Duodenal mucosa (tissue), 2 donors: ENCODE measurements at regions not wholly inside any gene's neighbourhood (a gene's known extent, or its start where the extent isn't known, plus 50 kb on each side); places are given as distances from the start of the nearest gene placed in this dataset.

Source experiments
- H3K27ac ChIP-seq: one replicate; pipeline ENCODE4 v1.7.0; 2013; ENCODE audit warnings: low read depth, low read length
- H3K27me3 ChIP-seq, 2 donors: one replicate each; pipeline ENCODE4 v1.7.0; 2013; ENCODE audit warnings: low read length in 2 of 2, control low read depth in 1 of 2; ENCODE audit not compliant: insufficient read depth in 2 of 2, control insufficient read depth in 1 of 2
- H3K36me3 ChIP-seq, 2 donors: one replicate each; pipeline ENCODE4 v1.7.0; 2013; ENCODE audit warnings: low read length in 2 of 2, control low read depth in 1 of 2; ENCODE audit not compliant: insufficient read depth in 2 of 2, control insufficient read depth in 1 of 2
- H3K4me1 ChIP-seq, 2 donors: one replicate each; pipeline ENCODE4 v1.7.0; 2013; ENCODE audit warnings: low read length in 2 of 2, control low read depth in 1 of 2; ENCODE audit not compliant: insufficient read depth in 2 of 2, control insufficient read depth in 1 of 2
- H3K4me3 ChIP-seq, 2 donors: one replicate each; pipeline ENCODE4 v1.7.0; 2013; ENCODE audit warnings: low read length in 2 of 2, low read depth in 1 of 2
- H3K9ac ChIP-seq, 2 donors: one replicate each; pipeline ENCODE4 v1.7.0; 2013; ENCODE audit warnings: low read length in 2 of 2, low read depth in 1 of 2
- H3K9me3 ChIP-seq, 2 donors: one replicate each; pipeline ENCODE4 v1.7.0; 2013; ENCODE audit warnings: low read length in 2 of 2, control low read depth in 1 of 2; ENCODE audit not compliant: control insufficient read depth in 1 of 2

GRCh38 chr20:4507288-4507719 is 179.0 kb upstream of the PRNP start:
- Histone ChIP-seq H3K4me1 (no peaks in the 10 kb centered on the region), H3K27me3 (no peaks in the 10 kb centered on the region), H3K9ac (no peak overlapping the region), H3K9me3 (no peaks in the 10 kb centered on the region), H3K36me3 (no peaks in the 10 kb centered on the region), H3K4me3 (no peak overlapping the region), H3K27ac (no peak overlapping the region)

- Histone ChIP-seq H3K4me3 (no peak overlapping the region), H3K9me3 (no peaks in the 10 kb centered on the region), H3K4me1 (no peaks in the 10 kb centered on the region), H3K9ac (no peak overlapping the region), H3K27ac (no peak overlapping the region), H3K36me3 (no peaks in the 10 kb centered on the region), H3K27me3 (no peaks in the 10 kb centered on the region)
These were observed 181.4 kb upstream of the PRNP start for GRCh38 chr20:4504814-4505213.

GRCh38 chr20:4502756-4503155 is 183.5 kb upstream of the PRNP start:
- H3K4me1 ChIP-seq: no peaks in the 10 kb centered on the region
- H3K4me3 ChIP-seq: no peak overlapping the region
- no peak overlapping the region for H3K27ac ChIP-seq
- no peaks in the 10 kb centered on the region for H3K9me3 ChIP-seq
- H3K36me3 ChIP-seq: no peaks in the 10 kb centered on the region
- no peaks in the 10 kb centered on the region for H3K27me3 ChIP-seq
- no peak overlapping the region for H3K9ac ChIP-seq

GRCh38 chr20:4493386-4493785 is 192.9 kb upstream of the PRNP start:
- no peak overlapping the region for H3K4me3 ChIP-seq
- H3K4me1 ChIP-seq: no peaks in the 10 kb centered on the region
- H3K27ac ChIP-seq: no peak overlapping the region
- H3K9me3 ChIP-seq: no peaks in the 10 kb centered on the region
- H3K27me3 ChIP-seq: no peaks in the 10 kb centered on the region
- no peaks in the 10 kb centered on the region for H3K36me3 ChIP-seq
- H3K9ac ChIP-seq: no peak overlapping the region

- Histone ChIP-seq H3K4me1 (no peaks in the 10 kb centered on the region), H3K27me3 (no peaks in the 10 kb centered on the region), H3K27ac (no peak overlapping the region), H3K4me3 (no peak overlapping the region), H3K9me3 (no peaks in the 10 kb centered on the region), H3K36me3 (no peaks in the 10 kb centered on the region), H3K9ac (no peak overlapping the region)
These were observed 194.6 kb upstream of the PRNP start for GRCh38 chr20:4491643-4492042.

GRCh38 chr20:4490606-4491280 is 195.5 kb upstream of the PRNP start:
- H3K4me1 ChIP-seq: no peaks in the 10 kb centered on the region
- H3K27me3 ChIP-seq: no peaks in the 10 kb centered on the region
- H3K36me3 ChIP-seq: no peaks in the 10 kb centered on the region
- H3K9ac ChIP-seq: no peak overlapping the region
- H3K9me3 ChIP-seq: no peaks in the 10 kb centered on the region
- no peak overlapping the region for H3K27ac ChIP-seq
- no peak overlapping the region for H3K4me3 ChIP-seq

- Histone ChIP-seq H3K9ac (no peak overlapping the region), H3K36me3 (no peaks in the 10 kb centered on the region), H3K4me1 (no peaks in the 10 kb centered on the region), H3K4me3 (no peak overlapping the region), H3K27me3 (no peaks in the 10 kb centered on the region), H3K9me3 (no peaks in the 10 kb centered on the region), H3K27ac (no peak overlapping the region)
These were observed 196.2 kb upstream of the PRNP start for GRCh38 chr20:4490045-4490444.

- no peak overlapping the region for H3K27ac ChIP-seq
- no peak overlapping the region for H3K9ac ChIP-seq
- no peaks in the 10 kb centered on the region for H3K9me3 ChIP-seq
- no peaks in the 10 kb centered on the region for H3K4me1 ChIP-seq
- H3K27me3 ChIP-seq: no peaks in the 10 kb centered on the region
- no peak overlapping the region for H3K4me3 ChIP-seq
- no peaks in the 10 kb centered on the region for H3K36me3 ChIP-seq
These were observed 197.6 kb upstream of the PRNP start for GRCh38 chr20:4488407-4489339.

GRCh38 chr20:4484379-4484997 is 201.8 kb upstream of the PRNP start:
- no peak overlapping the region for H3K4me3 ChIP-seq
- no peaks in the 10 kb centered on the region for H3K9me3 ChIP-seq
- no peaks in the 10 kb centered on the region for H3K36me3 ChIP-seq

GRCh38 chr20:4483961-4484360 is 202.3 kb upstream of the PRNP start:
- Histone ChIP-seq H3K4me1 (no peaks in the 10 kb centered on the region), H3K4me3 (no peak overlapping the region), H3K9me3 (no peaks in the 10 kb centered on the region), H3K27me3 (no peaks in the 10 kb centered on the region), H3K36me3 (no peaks in the 10 kb centered on the region), H3K27ac (no peak overlapping the region), H3K9ac (no peak overlapping the region)

More at GRCh38 chr20:4484379-4484997, 201.8 kb upstream of the PRNP start:
- H3K27ac ChIP-seq: no peak overlapping the region
- no peaks in the 10 kb centered on the region for H3K27me3 ChIP-seq
- no peak overlapping the region for H3K9ac ChIP-seq
- H3K4me1 ChIP-seq: no peaks in the 10 kb centered on the region
